ENCODE measurements at regions not wholly inside any gene's neighbourhood (a gene's known extent, or its start where the extent isn't known, plus 50 kb on each side); places are given as distances from the start of the nearest gene placed in this dataset.

GRCh38 chr6:56865081-56865875 is 89.6 kb upstream of the BEND6 start:
- Histone ChIP-seq H4K20me1 (ENCODE audit: low read depth, low read length) (no peaks in the 10 kb centered on the region; the same call in 1 of the 2 replicates), H3F3A (ENCODE audit: insufficient read depth) (no peaks in the 10 kb centered on the region), H3K4me2 (ENCODE audit: low read depth, low read length, poor library complexity, severe bottlenecking) (no peak overlapping the region), H3K4me3 (ENCODE audit: insufficient read depth, low read length, poor library complexity, severe bottlenecking) (no peak overlapping the region), H3K27me3 (ENCODE audit: low read length) (no peaks in the 10 kb centered on the region), H3K9ac (ENCODE audit: low read length) (no peak overlapping the region), H3K9me2 (replicated peaks; ENCODE audit: insufficient read depth, low read length) (no peaks in the 10 kb centered on the region), H3K79me2 (ENCODE audit: insufficient read depth, low read length) (no peaks in the 10 kb centered on the region), H3K27ac (ENCODE audit: low read depth, low read length) (no peak overlapping the region), H3K9me3 (ENCODE audit: insufficient read depth, low read length) (no peaks in the 10 kb centered on the region), H2AFZ (ENCODE audit: low read depth, low read length, severe bottlenecking) (no peak overlapping the region), H3K36me3 (ENCODE audit: low read length) (no peaks in the 10 kb centered on the region)
- TF ChIP-seq EZH2phosphoT487 (conservative IDR thresholded peaks at IDR 0.05; ENCODE audit: low read length): no peak
- no peak for TF ChIP-seq CTCF (IDR thresholded peaks at IDR 0.05; ENCODE audit: insufficient read depth, low read length, poor library complexity, severe bottlenecking)

GRCh38 chr6:56864171-56864616 is 90.7 kb upstream of the BEND6 start:
- H3K9me2 ChIP-seq (replicated peaks; ENCODE audit: insufficient read depth, low read length): no peaks in the 10 kb centered on the region
- H3K9ac ChIP-seq (ENCODE audit: low read length): no peak overlapping the region
- no peak overlapping the region for H3K4me3 ChIP-seq (ENCODE audit: insufficient read depth, low read length, poor library complexity, severe bottlenecking)
- H4K20me1 ChIP-seq (ENCODE audit: low read depth, low read length): no peaks in the 10 kb centered on the region; the same call in 1 of the 2 replicates
- no peaks in the 10 kb centered on the region for H3F3A ChIP-seq (ENCODE audit: insufficient read depth)
- no peak overlapping the region for H2AFZ ChIP-seq (ENCODE audit: low read depth, low read length, severe bottlenecking)
- no peaks in the 10 kb centered on the region for H3K9me3 ChIP-seq (ENCODE audit: insufficient read depth, low read length)
- no peak overlapping the region for H3K4me2 ChIP-seq (ENCODE audit: low read depth, low read length, poor library complexity, severe bottlenecking)
- no peaks in the 10 kb centered on the region for H3K79me2 ChIP-seq (ENCODE audit: insufficient read depth, low read length)
- no peaks in the 10 kb centered on the region for H3K27me3 ChIP-seq (ENCODE audit: low read length)
- no peak overlapping the region for H3K27ac ChIP-seq (ENCODE audit: low read depth, low read length)
- no peaks in the 10 kb centered on the region for H3K36me3 ChIP-seq (ENCODE audit: low read length)
- TF ChIP-seq EZH2phosphoT487 (conservative IDR thresholded peaks at IDR 0.05; ENCODE audit: low read length) (no peak), CTCF (IDR thresholded peaks at IDR 0.05; ENCODE audit: insufficient read depth, low read length, poor library complexity, severe bottlenecking) (no peak)

GRCh38 chr6:56863366-56863765 is 91.5 kb upstream of the BEND6 start:
- no peaks in the 10 kb centered on the region for H3K9me2 ChIP-seq (replicated peaks; ENCODE audit: insufficient read depth, low read length)
- TF ChIP-seq EZH2phosphoT487 (conservative IDR thresholded peaks at IDR 0.05; ENCODE audit: low read length): no peak
- TF ChIP-seq CTCF (IDR thresholded peaks at IDR 0.05; ENCODE audit: insufficient read depth, low read length, poor library complexity, severe bottlenecking): no peak
- no peaks in the 10 kb centered on the region; the same call in 1 of the 2 replicates for H4K20me1 ChIP-seq (ENCODE audit: low read depth, low read length)
- no peaks in the 10 kb centered on the region for H3K79me2 ChIP-seq (ENCODE audit: insufficient read depth, low read length)
- no peak overlapping the region for H2AFZ ChIP-seq (ENCODE audit: low read depth, low read length, severe bottlenecking)
- H3K27ac ChIP-seq (ENCODE audit: low read depth, low read length): no peak overlapping the region
- no peaks in the 10 kb centered on the region for H3K9me3 ChIP-seq (ENCODE audit: insufficient read depth, low read length)
- no peak overlapping the region for H3K9ac ChIP-seq (ENCODE audit: low read length)
- no peaks in the 10 kb centered on the region for H3K27me3 ChIP-seq (ENCODE audit: low read length)
- H3K4me3 ChIP-seq (ENCODE audit: insufficient read depth, low read length, poor library complexity, severe bottlenecking): no peak overlapping the region
- H3K4me2 ChIP-seq (ENCODE audit: low read depth, low read length, poor library complexity, severe bottlenecking): no peak overlapping the region
- no peaks in the 10 kb centered on the region for H3F3A ChIP-seq (ENCODE audit: insufficient read depth)
- H3K36me3 ChIP-seq (ENCODE audit: low read length): no peaks in the 10 kb centered on the region
